WI38 (cell line): ENCODE measurements at regions not wholly inside any gene's neighbourhood (a gene's known extent, or its start where the extent isn't known, plus 50 kb on each side); places are given as distances from the start of the nearest gene placed in this dataset.

Experiments used
- H3K4me3 ChIP-seq: 2 replicates; pipeline ENCODE4 v1.5.1; 2011; ENCODE audit warnings: low read depth, mild to moderate bottlenecking, control low read depth, low read length
- CTCF ChIP-seq: IDR thresholded peaks from 2 replicates; pipeline ENCODE4 v1.5.1; 2012; ENCODE audit warnings: low read depth, mild to moderate bottlenecking, control low read depth, low read length

- no peak for TF ChIP-seq CTCF
- H3K4me3 ChIP-seq = no peak overlapping the region
These were observed 58.3 kb upstream of the PPP2R2D start for GRCh38 chr10:131842351-131843088.

- TF ChIP-seq CTCF = no peak
These were observed 57.7 kb upstream of the PPP2R2D start for GRCh38 chr10:131843089-131843595.

GRCh38 chr10:131843881-131844284 lies 56.9 kb upstream of the PPP2R2D start:
- no peak overlapping the region for H3K4me3 ChIP-seq
- TF ChIP-seq CTCF = no peak

More at GRCh38 chr10:131843089-131843595, 57.7 kb upstream of the PPP2R2D start:
- no peak overlapping the region for H3K4me3 ChIP-seq

GRCh38 chr10:131844529-131845084 lies 56.2 kb upstream of the PPP2R2D start:
- H3K4me3 ChIP-seq = no peak overlapping the region
- TF ChIP-seq CTCF = no peak

GRCh38 chr10:131845505-131846239 lies 55.1 kb upstream of the PPP2R2D start:
- no peak for TF ChIP-seq CTCF
- no peak overlapping the region for H3K4me3 ChIP-seq

- no peak overlapping the region for H3K4me3 ChIP-seq
- TF ChIP-seq CTCF = no peak
These were observed 54.3 kb upstream of the PPP2R2D start for GRCh38 chr10:131846240-131847101.
